Epithelial cell of esophagus (primary cell): ENCODE measurements at regions not wholly inside any gene's neighbourhood (a gene's known extent, or its start where the extent isn't known, plus 50 kb on each side); places are given as distances from the start of the nearest gene placed in this dataset.
A peak's percentile ranks its signal among the peaks of the same experiment; 100 is the strongest.

Experiments used
- DNase-seq: peaks from one replicate; pipeline ENCODE4 v3.0.0; 2010; ENCODE audit warnings: low read depth
- H3K4me3 ChIP-seq: 2 replicates; pipeline ENCODE4 v1.5.1; 2011; ENCODE audit warnings: mild to moderate bottlenecking, low read length, control low read depth
- CTCF ChIP-seq: IDR thresholded peaks from 2 replicates; pipeline ENCODE4 v1.5.1; 2011; ENCODE audit warnings: low read depth, mild to moderate bottlenecking, low read length, control low read depth, inconsistent platforms; ENCODE audit not compliant: insufficient read depth; ENCODE audit errors: missing control alignments

DNA sequence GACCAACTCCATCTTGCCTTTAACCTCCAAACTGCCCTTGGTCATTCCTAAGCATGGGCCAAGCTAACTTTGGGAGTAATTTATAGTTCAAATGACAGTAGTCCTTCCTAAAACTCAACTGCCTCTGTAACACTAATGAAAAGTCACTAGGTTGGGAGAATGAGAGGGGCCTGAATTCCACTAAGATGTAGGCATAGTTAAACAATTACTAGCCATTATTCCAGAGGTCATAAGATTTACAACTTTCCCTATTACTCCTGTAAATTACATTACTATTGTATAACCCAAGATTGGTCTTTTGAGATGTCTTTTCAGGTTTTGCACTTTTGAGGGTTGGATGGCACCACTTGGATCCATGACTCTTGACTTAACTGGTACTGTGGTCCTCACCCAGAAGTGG, 94.6 kb downstream of the SPP2 start:
- no peak for DNase-seq
- no peak overlapping the region for H3K4me3 ChIP-seq
- no peak for TF ChIP-seq CTCF

GRCh38 chr2:234143896-234144295, 93.4 kb downstream of the SPP2 start:
- H3K4me3 ChIP-seq = no peak overlapping the region
- DNase-seq = no peak
- no peak for TF ChIP-seq CTCF

- no peak overlapping the region for H3K4me3 ChIP-seq
- no peak for TF ChIP-seq CTCF
- no peak for DNase-seq
These were observed 92.0 kb downstream of the SPP2 start for GRCh38 chr2:234142530-234142929.

GRCh38 chr2:234139755-234140154, 89.3 kb downstream of the SPP2 start:
- no peak for TF ChIP-seq CTCF
- DNase-seq = no peak

DNA sequence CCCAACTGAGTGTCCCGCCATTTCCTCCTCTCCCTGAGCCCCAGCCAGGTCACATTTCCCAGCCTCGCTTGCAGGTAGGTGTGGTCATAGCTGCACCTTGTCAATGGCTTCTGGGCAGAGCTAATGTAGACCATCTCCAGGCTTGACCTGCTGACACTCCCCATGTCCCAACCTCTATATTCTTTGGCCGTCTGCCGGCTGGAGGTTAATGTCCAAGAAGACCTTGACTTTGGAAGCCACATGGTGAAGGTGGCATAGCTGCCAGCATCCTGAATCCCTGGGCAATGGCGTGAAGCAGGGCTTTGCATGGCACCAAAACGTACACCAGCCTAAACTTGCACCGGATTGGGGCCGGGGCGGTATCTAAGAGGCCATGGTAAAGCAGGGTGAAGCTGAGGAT, 88.3 kb downstream of the SPP2 start:
- TF ChIP-seq CTCF = no peak
- no peak overlapping the region for H3K4me3 ChIP-seq
- no peak for DNase-seq

More at GRCh38 chr2:234139755-234140154, 89.3 kb downstream of the SPP2 start:
- H3K4me3 ChIP-seq = no peak overlapping the region

GRCh38 chr2:234137400-234138014, 87.0 kb downstream of the SPP2 start:
- no peak overlapping the region for H3K4me3 ChIP-seq
- no peak for TF ChIP-seq CTCF
- peak; percentile 94 for DNase-seq

DNA sequence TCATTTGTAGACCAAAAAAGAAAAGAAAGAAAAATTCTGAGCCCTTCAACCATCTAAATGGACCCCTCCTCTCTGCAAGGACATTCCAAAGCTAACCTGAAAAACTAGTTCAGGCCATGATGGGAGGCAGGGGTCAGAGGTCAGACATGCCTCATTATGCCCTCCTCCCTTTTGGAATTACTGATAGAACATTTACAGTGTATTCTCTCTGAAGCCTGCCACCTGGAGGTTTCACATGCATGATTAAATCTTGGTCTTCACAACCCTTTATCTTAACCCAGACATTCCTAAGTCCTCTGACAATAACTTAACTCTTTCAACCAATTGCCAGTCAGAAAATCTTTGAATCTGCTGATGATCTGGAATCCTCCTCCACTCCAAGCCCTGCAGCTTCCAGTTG, 86.0 kb downstream of the SPP2 start:
- H3K4me3 ChIP-seq = no peak overlapping the region
- peak; percentile 18 for TF ChIP-seq CTCF
- DNase-seq = peak; percentile 42
